ENCODE measurements at regions not wholly inside any gene's neighbourhood (a gene's known extent, or its start where the extent isn't known, plus 50 kb on each side); places are given as distances from the start of the nearest gene placed in this dataset.
"Not testable (repeated sequence)": the region's sequence is repeated elsewhere in the genome, so short reads cannot be mapped to it uniquely, and the experiment has no call there.

- no peaks in the 10 kb centered on the region for H3K4me1 ChIP-seq (ENCODE audit: control insufficient read depth, insufficient read depth, low read length)
- DNase-seq (no peak), ATAC-seq (no peak)
- H3K27me3 ChIP-seq (ENCODE audit: control insufficient read depth, insufficient read depth) = no peaks in the 10 kb centered on the region
- H3K4me3 ChIP-seq (ENCODE audit: low read length) = no peak overlapping the region
- intact Hi-C loops (cut with DNase I) = no loop called here
- no peak overlapping the region for H3K27ac ChIP-seq (ENCODE audit: low read length)
- 88% methylated on average over 8 of the region's 8 CpGs for WGBS
- H3K9me3 ChIP-seq (ENCODE audit: control insufficient read depth, low read length) = no peaks in the 10 kb centered on the region
Measured at GRCh38 chr7:131845573-131846314, 289.3 kb upstream of the PODXL start.

GRCh38 chr7:131844369-131844768, 287.9 kb upstream of the PODXL start:
- Histone ChIP-seq H3K27me3 (ENCODE audit: control insufficient read depth, insufficient read depth) (no peaks in the 10 kb centered on the region), H3K27ac (ENCODE audit: low read length) (no peak overlapping the region), H3K4me1 (ENCODE audit: control insufficient read depth, insufficient read depth, low read length) (no peaks in the 10 kb centered on the region), H3K4me3 (ENCODE audit: low read length) (no peak overlapping the region), H3K9me3 (ENCODE audit: control insufficient read depth, low read length) (no peaks in the 10 kb centered on the region)
- no peak for DNase-seq
- intact Hi-C loops (cut with DNase I) = no loop called here
- peak; percentile 11 to 18 for ATAC-seq
- WGBS = 27% methylated on average over 3 of the region's 3 CpGs

- Histone ChIP-seq H3K27ac (ENCODE audit: low read length) (no peak overlapping the region), H3K4me1 (ENCODE audit: control insufficient read depth, insufficient read depth, low read length) (no peaks in the 10 kb centered on the region), H3K27me3 (ENCODE audit: control insufficient read depth, insufficient read depth) (no peaks in the 10 kb centered on the region), H3K4me3 (ENCODE audit: low read length) (no peak overlapping the region), H3K9me3 (ENCODE audit: control insufficient read depth, low read length) (no peaks in the 10 kb centered on the region)
- peak in 2 of 3 donors; percentile 28 to 50 for DNase-seq
- 14% methylated on average over 10 of the region's 10 CpGs for WGBS
- intact Hi-C loops (cut with DNase I) = no loop called here
- ATAC-seq = peak; percentile 61 to 72
Measured at GRCh38 chr7:131843898-131844331, 287.5 kb upstream of the PODXL start.

- no peak overlapping the region for H3K4me3 ChIP-seq (ENCODE audit: low read length)
- no peak for ATAC-seq
- no peaks in the 10 kb centered on the region for H3K27me3 ChIP-seq (ENCODE audit: control insufficient read depth, insufficient read depth)
- no peak for DNase-seq
- H3K4me1 ChIP-seq (ENCODE audit: control insufficient read depth, insufficient read depth, low read length) = no peaks in the 10 kb centered on the region
- H3K9me3 ChIP-seq (ENCODE audit: control insufficient read depth, low read length) = no peaks in the 10 kb centered on the region
- 49% methylated on average over 4 of the region's 4 CpGs for WGBS
- H3K27ac ChIP-seq (ENCODE audit: low read length) = no peak overlapping the region
- intact Hi-C loops (cut with DNase I) = no loop called here
Measured at GRCh38 chr7:131839967-131840690, 283.7 kb upstream of the PODXL start.

GRCh38 chr7:131836733-131837132, 280.3 kb upstream of the PODXL start:
- 61% methylated on average over 2 of the region's 2 CpGs for WGBS
- no peak overlapping the region for H3K27ac ChIP-seq (ENCODE audit: low read length)
- intact Hi-C loops (cut with DNase I) = no loop called here

GRCh38 chr7:131835141-131835540, 278.7 kb upstream of the PODXL start:
- no peaks in the 10 kb centered on the region for H3K27me3 ChIP-seq (ENCODE audit: control insufficient read depth, insufficient read depth)
- H3K27ac ChIP-seq (ENCODE audit: low read length) = no peak overlapping the region
- intact Hi-C loops (cut with DNase I) = no loop called here
- DNase-seq = no peak
- H3K4me3 ChIP-seq (ENCODE audit: low read length) = no peak overlapping the region
- no peaks in the 10 kb centered on the region for H3K4me1 ChIP-seq (ENCODE audit: control insufficient read depth, insufficient read depth, low read length)
- WGBS = 83% methylated on average over 3 of the region's 3 CpGs
- no peaks in the 10 kb centered on the region for H3K9me3 ChIP-seq (ENCODE audit: control insufficient read depth, low read length)
- ATAC-seq = no peak

More at GRCh38 chr7:131836733-131837132, 280.3 kb upstream of the PODXL start:
- no peaks in the 10 kb centered on the region for H3K9me3 ChIP-seq (ENCODE audit: control insufficient read depth, low read length)
- ATAC-seq (no peak), DNase-seq (no peak)
- H3K4me3 ChIP-seq (ENCODE audit: low read length) = no peak overlapping the region
- no peaks in the 10 kb centered on the region for H3K4me1 ChIP-seq (ENCODE audit: control insufficient read depth, insufficient read depth, low read length)
- H3K27me3 ChIP-seq (ENCODE audit: control insufficient read depth, insufficient read depth) = no peaks in the 10 kb centered on the region

GRCh38 chr7:131830681-131831080, 274.3 kb upstream of the PODXL start:
- DNase-seq (no peak), ATAC-seq (no peak)
- H3K9me3 ChIP-seq (ENCODE audit: control insufficient read depth, low read length) = no peaks in the 10 kb centered on the region
- no peak overlapping the region for H3K27ac ChIP-seq (ENCODE audit: low read length)
- intact Hi-C loops (cut with DNase I) = no loop called here
- 76% methylated on average over 11 of the region's 11 CpGs for WGBS
- H3K4me3 ChIP-seq (ENCODE audit: low read length) = no peak overlapping the region
- no peaks in the 10 kb centered on the region for H3K4me1 ChIP-seq (ENCODE audit: control insufficient read depth, insufficient read depth, low read length)
- H3K27me3 ChIP-seq (ENCODE audit: control insufficient read depth, insufficient read depth) = no peaks in the 10 kb centered on the region

GRCh38 chr7:131829947-131830558, 273.6 kb upstream of the PODXL start:
- H3K4me3 ChIP-seq (ENCODE audit: low read length) = no peak overlapping the region
- intact Hi-C loops (cut with DNase I) = no loop called here
- no peak for DNase-seq
- ATAC-seq = peak; percentile 62 to 63
- H3K27ac ChIP-seq (ENCODE audit: low read length) = no peak overlapping the region
- no peaks in the 10 kb centered on the region for H3K9me3 ChIP-seq (ENCODE audit: control insufficient read depth, low read length)
- H3K4me1 ChIP-seq (ENCODE audit: control insufficient read depth, insufficient read depth, low read length) = no peaks in the 10 kb centered on the region
- 9% methylated on average over 18 of the region's 18 CpGs for WGBS
- H3K27me3 ChIP-seq (ENCODE audit: control insufficient read depth, insufficient read depth) = no peaks in the 10 kb centered on the region

GRCh38 chr7:131827421-131827820, 271.0 kb upstream of the PODXL start:
- Histone ChIP-seq H3K4me3 (ENCODE audit: low read length) (no peak overlapping the region), H3K9me3 (ENCODE audit: control insufficient read depth, low read length) (no peaks in the 10 kb centered on the region), H3K27ac (ENCODE audit: low read length) (no peak overlapping the region), H3K4me1 (ENCODE audit: control insufficient read depth, insufficient read depth, low read length) (no peaks in the 10 kb centered on the region), H3K27me3 (ENCODE audit: control insufficient read depth, insufficient read depth) (no peaks in the 10 kb centered on the region)
- 80% methylated on average over 5 of the region's 5 CpGs for WGBS
- ATAC-seq = no peak
- DNase-seq = no peak
- intact Hi-C loops (cut with DNase I) = no loop called here

- no peak for ATAC-seq
- Histone ChIP-seq H3K27me3 (ENCODE audit: control insufficient read depth, insufficient read depth) (no peaks in the 10 kb centered on the region), H3K4me3 (ENCODE audit: low read length) (no peak overlapping the region), H3K27ac (ENCODE audit: low read length) (no peak overlapping the region), H3K9me3 (ENCODE audit: control insufficient read depth, low read length) (no peaks in the 10 kb centered on the region), H3K4me1 (ENCODE audit: control insufficient read depth, insufficient read depth, low read length) (no peaks in the 10 kb centered on the region)
- 51% methylated on average over 8 of the region's 8 CpGs for WGBS
- intact Hi-C loops (cut with DNase I) = no loop called here
- no peak for DNase-seq
Measured at GRCh38 chr7:131826960-131827359, 270.5 kb upstream of the PODXL start.

- H3K27me3 ChIP-seq (ENCODE audit: control insufficient read depth, insufficient read depth); H3K4me1 ChIP-seq (ENCODE audit: control insufficient read depth, insufficient read depth, low read length); H3K4me3 ChIP-seq (ENCODE audit: low read length); intact Hi-C loops (cut with DNase I); ATAC-seq; DNase-seq; H3K27ac ChIP-seq (ENCODE audit: low read length); H3K9me3 ChIP-seq (ENCODE audit: control insufficient read depth, low read length): not testable (repeated sequence)
- 93% methylated on average over 8 of the region's 8 CpGs for WGBS
Measured at GRCh38 chr7:131823961-131824440, 267.6 kb upstream of the PODXL start.

Measured in right cardiac atrium (tissue), 5 donors.